Hepatocyte (in vitro differentiated cells): ENCODE measurements at regions not wholly inside any gene's neighbourhood (a gene's known extent, or its start where the extent isn't known, plus 50 kb on each side); places are given as distances from the start of the nearest gene placed in this dataset.

Experiments used
- DNase-seq: peaks from one replicate; pipeline ENCODE4 v3.0.0-alpha.2; 2016; ENCODE audit warnings: low spot score
- H2AFZ ChIP-seq: fragments of 200-600 bp; sonication (generic); 2 replicates; pipeline ENCODE4 v1.6.0; 2016; ENCODE audit warnings: antibody characterized with exemption, mild to moderate bottlenecking
- H3K27ac ChIP-seq: fragments of 200-600 bp; sonication (generic); 2 replicates; pipeline ENCODE4 v1.5.1; 2016; ENCODE audit warnings: mild to moderate bottlenecking
- H3K27me3 ChIP-seq: fragments of 200-600 bp; sonication (generic); 2 replicates; pipeline ENCODE4 v1.6.1; 2016
- H3K36me3 ChIP-seq: fragments of 200-600 bp; sonication (generic); replicated peaks from 2 replicates; pipeline ENCODE4 v1.5.1; 2016; ENCODE audit warnings: low read depth; ENCODE audit not compliant: insufficient read depth
- H3K4me1 ChIP-seq: fragments of 200-600 bp; sonication (generic); 2 replicates; pipeline ENCODE4 v1.5.1; 2016; ENCODE audit warnings: mild to moderate bottlenecking, moderate library complexity; ENCODE audit not compliant: insufficient read depth
- H3K4me2 ChIP-seq: fragments of 200-600 bp; sonication (generic); 2 replicates; pipeline ENCODE4 v1.6.0; 2016
- H3K4me3 ChIP-seq: fragments of 200-600 bp; sonication (generic); 2 replicates; pipeline ENCODE4 v1.5.1; 2016; ENCODE audit warnings: mild to moderate bottlenecking
- H3K79me2 ChIP-seq: fragments of 200-600 bp; sonication (generic); 2 replicates; pipeline ENCODE4 v1.6.0; 2017; ENCODE audit warnings: mild to moderate bottlenecking
- H3K9me2 ChIP-seq: fragments of 200-600 bp; sonication (generic); replicated peaks from 2 replicates; pipeline ENCODE4 v1.6.0; 2017; ENCODE audit warnings: mild to moderate bottlenecking; ENCODE audit not compliant: insufficient read depth
- H3K9me3 ChIP-seq: fragments of 200-600 bp; sonication (generic); 2 replicates; pipeline ENCODE4 v1.5.1; 2016; ENCODE audit warnings: low read depth, mild to moderate bottlenecking
- H4K20me1 ChIP-seq: fragments of 200-600 bp; sonication (generic); 2 replicates; pipeline ENCODE4 v1.6.0; 2016; ENCODE audit warnings: mild to moderate bottlenecking; ENCODE audit not compliant: insufficient read depth, poor library complexity, severe bottlenecking
- EZH2 ChIP-seq: fragments of 200-600 bp; sonication (generic); IDR thresholded peaks from 2 replicates; pipeline ENCODE4 v1.6.1; 2016; ENCODE audit warnings: antibody characterized with exemption, mild to moderate bottlenecking, borderline replicate concordance
- EZH2phosphoT487 ChIP-seq: fragments of 200-600 bp; sonication (generic); IDR thresholded peaks from one replicate; pipeline ENCODE4 v1.6.1; 2018; ENCODE audit warnings: antibody characterized with exemption, mild to moderate bottlenecking, low read depth, moderate library complexity; ENCODE audit not compliant: unreplicated experiment, severe bottlenecking
- WGBS: methylation state at CpG from one replicate; pipeline ENCODE4 v1.1.6; 2016; ENCODE audit warnings: low lambda C conversion rate; ENCODE audit errors: missing lambda C conversion rate; 5-methylcytosine and 5-hydroxymethylcytosine counted together
- TF ChIP-seq, protein P1 (sequence below): fragments of 200-600 bp; sonication (generic); IDR thresholded peaks from 2 replicates; pipeline ENCODE4 v1.5.1; 2016; ENCODE audit warnings: antibody characterized with exemption, mild to moderate bottlenecking; ENCODE audit not compliant: poor library complexity

DNA sequence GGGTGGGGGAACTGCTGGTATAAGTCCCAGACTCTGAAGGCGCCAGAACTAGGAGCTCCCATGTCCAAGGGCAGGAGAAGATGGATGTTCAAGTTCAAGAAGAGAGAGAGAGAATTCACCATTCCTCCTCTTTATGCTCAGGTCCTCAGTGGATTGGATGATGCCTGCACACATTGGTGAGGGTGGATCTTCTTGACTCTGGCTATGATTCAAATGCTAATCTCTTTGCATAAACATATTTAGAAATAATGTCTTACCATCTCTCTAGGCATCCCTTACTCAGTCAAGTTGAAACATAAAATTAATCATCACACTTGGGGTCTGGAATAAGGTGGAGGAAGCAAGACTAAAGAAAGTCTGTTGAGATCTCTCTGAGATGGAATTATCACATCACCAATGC lies 210.6 kb upstream of the CHST9 start:
- H3K9me2 ChIP-seq: no peaks in the 10 kb centered on the region

DNA sequence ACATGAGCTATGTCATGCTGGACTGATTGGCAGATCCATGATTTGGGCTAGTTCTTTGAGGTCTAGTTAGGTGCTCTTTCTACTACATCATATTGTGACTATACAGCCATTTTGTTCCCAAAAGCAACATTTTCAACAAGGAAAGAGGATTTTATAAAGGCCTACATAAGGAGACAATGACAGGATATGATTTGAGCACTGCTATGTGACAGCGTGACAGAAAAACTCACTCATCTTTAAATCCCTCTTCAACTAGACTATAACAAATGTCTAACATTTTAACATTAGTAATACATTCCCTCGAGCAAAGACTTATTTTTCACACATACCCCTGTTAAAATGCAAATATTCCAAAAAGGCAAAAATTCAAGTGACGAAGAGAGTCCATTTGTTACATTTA lies 209.6 kb upstream of the CHST9 start:
- no peak for DNase-seq
- Histone ChIP-seq H3K4me2 (no peak overlapping the region), H3K79me2 (no peaks in the 10 kb centered on the region), H3K27me3 (no peaks in the 10 kb centered on the region), H3K36me3 (no peaks in the 10 kb centered on the region), H4K20me1 (no peaks in the 10 kb centered on the region), H3K9me2 (no peaks in the 10 kb centered on the region), H3K4me1 (no peaks in the 10 kb centered on the region), H2AFZ (no peak overlapping the region), H3K9me3 (no peaks in the 10 kb centered on the region), H3K4me3 (no peak overlapping the region), H3K27ac (no peak overlapping the region)
- TF ChIP-seq EZH2 (no peak), EZH2phosphoT487 (no peak)
- TF ChIP-seq, protein P1, sequence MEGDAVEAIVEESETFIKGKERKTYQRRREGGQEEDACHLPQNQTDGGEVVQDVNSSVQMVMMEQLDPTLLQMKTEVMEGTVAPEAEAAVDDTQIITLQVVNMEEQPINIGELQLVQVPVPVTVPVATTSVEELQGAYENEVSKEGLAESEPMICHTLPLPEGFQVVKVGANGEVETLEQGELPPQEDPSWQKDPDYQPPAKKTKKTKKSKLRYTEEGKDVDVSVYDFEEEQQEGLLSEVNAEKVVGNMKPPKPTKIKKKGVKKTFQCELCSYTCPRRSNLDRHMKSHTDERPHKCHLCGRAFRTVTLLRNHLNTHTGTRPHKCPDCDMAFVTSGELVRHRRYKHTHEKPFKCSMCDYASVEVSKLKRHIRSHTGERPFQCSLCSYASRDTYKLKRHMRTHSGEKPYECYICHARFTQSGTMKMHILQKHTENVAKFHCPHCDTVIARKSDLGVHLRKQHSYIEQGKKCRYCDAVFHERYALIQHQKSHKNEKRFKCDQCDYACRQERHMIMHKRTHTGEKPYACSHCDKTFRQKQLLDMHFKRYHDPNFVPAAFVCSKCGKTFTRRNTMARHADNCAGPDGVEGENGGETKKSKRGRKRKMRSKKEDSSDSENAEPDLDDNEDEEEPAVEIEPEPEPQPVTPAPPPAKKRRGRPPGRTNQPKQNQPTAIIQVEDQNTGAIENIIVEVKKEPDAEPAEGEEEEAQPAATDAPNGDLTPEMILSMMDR: no peak
- whole genome bisulfite sequencing: 90% methylated on average over 3 of the region's 3 CpGs

More for the DNA sequence above, 210.6 kb upstream of the CHST9 start:
- no peaks in the 10 kb centered on the region for H3K9me3 ChIP-seq
- no peak for DNase-seq
- H4K20me1 ChIP-seq: no peaks in the 10 kb centered on the region
- 79% methylated on average over 1 of the region's 1 CpG for WGBS
- no peak overlapping the region for H3K4me3 ChIP-seq
- H3K4me2 ChIP-seq: no peak overlapping the region
- TF ChIP-seq, protein P1: no peak
- no peak for TF ChIP-seq EZH2
- no peak for TF ChIP-seq EZH2phosphoT487
- H3K79me2 ChIP-seq: no peaks in the 10 kb centered on the region
- no peak overlapping the region for H3K27ac ChIP-seq
- no peak overlapping the region for H2AFZ ChIP-seq
- H3K36me3 ChIP-seq: no peaks in the 10 kb centered on the region
- no peaks in the 10 kb centered on the region for H3K27me3 ChIP-seq
- H3K4me1 ChIP-seq: no peaks in the 10 kb centered on the region

DNA sequence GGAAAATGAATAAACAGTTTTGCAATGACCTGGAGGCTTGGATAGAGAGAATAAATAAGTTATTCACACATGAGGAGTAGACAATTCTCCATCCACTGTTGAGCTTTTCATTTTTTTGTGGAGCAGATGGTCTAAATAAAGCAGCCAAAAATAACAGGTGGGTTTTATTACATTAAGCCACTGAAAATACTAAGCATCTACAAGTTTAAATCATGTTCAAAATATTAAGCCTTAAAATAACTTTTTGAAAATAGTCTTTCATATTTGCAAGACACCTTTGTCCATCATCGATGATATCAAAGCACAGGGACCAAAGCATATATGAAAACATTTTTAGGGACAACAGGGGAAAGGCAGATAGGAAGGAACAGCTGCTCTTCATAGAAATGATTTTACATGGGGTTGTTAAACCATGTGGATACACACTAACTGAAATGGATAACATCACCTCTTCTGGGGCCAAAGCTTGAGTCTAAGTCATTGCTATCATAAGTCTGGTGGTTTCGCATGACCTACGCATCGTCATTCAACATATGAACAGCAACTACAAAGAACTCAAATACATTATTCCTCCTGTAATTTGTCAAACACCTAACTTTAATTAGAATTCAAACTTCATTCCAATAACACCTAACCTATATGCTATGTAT lies 197.6 kb upstream of the CHST9 start:
- 97% methylated on average over 4 of the region's 4 CpGs for WGBS
- Histone ChIP-seq H3K9me2 (no peaks in the 10 kb centered on the region), H2AFZ (no peak overlapping the region), H3K4me3 (no peak overlapping the region), H3K36me3 (no peaks in the 10 kb centered on the region), H3K27ac (no peak overlapping the region), H3K4me1 (peaks cover 5% of the 10 kb centered on the region), H3K9me3 (no peaks in the 10 kb centered on the region), H3K4me2 (no peak overlapping the region), H3K27me3 (no peaks in the 10 kb centered on the region), H3K79me2 (no peaks in the 10 kb centered on the region), H4K20me1 (no peaks in the 10 kb centered on the region)
- DNase-seq: no peak
- TF ChIP-seq, protein P1: no peak
- no peak for TF ChIP-seq EZH2
- TF ChIP-seq EZH2phosphoT487: no peak
